PC-3 (cell line): ENCODE measurements at regions not wholly inside any gene's neighbourhood (a gene's known extent, or its start where the extent isn't known, plus 50 kb on each side); places are given as distances from the start of the nearest gene placed in this dataset.

Experiments
- EZH2phosphoT487 ChIP-seq: fragments of 300-600 bp; sonication (generic); IDR thresholded peaks from 2 replicates; pipeline ENCODE4 v1.6.1; 2018; ENCODE audit warnings: mild to moderate bottlenecking, antibody characterized with exemption, low read length, borderline replicate concordance
- TF ChIP-seq, protein P1 (sequence below): fragments of 300-600 bp; sonication (generic); conservative IDR thresholded peaks from 2 replicates; pipeline ENCODE4 v1.5.1; 2017; ENCODE audit warnings: antibody characterized with exemption, low read depth, mild to moderate bottlenecking, low read length

DNA sequence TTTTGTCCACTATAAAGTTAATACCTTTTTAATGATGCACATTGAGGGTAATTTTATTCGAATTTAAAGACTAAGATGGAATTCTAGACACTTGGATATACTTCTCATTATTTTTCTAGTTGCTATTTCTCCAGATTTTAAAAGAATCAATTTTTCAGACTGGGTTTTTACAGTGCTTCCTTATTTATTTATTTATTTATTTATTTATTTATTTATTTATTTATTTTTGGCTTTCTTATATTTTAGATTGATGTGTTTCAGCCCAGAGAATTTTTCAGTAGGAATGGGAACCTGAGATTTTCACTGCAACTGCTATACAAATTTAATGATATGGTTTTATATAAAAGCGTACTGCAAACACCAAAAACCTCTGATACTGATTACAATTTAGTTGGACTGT lies 448.7 kb downstream of the ZPLD1 start:
- TF ChIP-seq, protein P1, sequence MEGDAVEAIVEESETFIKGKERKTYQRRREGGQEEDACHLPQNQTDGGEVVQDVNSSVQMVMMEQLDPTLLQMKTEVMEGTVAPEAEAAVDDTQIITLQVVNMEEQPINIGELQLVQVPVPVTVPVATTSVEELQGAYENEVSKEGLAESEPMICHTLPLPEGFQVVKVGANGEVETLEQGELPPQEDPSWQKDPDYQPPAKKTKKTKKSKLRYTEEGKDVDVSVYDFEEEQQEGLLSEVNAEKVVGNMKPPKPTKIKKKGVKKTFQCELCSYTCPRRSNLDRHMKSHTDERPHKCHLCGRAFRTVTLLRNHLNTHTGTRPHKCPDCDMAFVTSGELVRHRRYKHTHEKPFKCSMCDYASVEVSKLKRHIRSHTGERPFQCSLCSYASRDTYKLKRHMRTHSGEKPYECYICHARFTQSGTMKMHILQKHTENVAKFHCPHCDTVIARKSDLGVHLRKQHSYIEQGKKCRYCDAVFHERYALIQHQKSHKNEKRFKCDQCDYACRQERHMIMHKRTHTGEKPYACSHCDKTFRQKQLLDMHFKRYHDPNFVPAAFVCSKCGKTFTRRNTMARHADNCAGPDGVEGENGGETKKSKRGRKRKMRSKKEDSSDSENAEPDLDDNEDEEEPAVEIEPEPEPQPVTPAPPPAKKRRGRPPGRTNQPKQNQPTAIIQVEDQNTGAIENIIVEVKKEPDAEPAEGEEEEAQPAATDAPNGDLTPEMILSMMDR = no peak
- TF ChIP-seq EZH2phosphoT487 = no peak
